ENCODE measurements at regions not wholly inside any gene's neighbourhood (a gene's known extent, or its start where the extent isn't known, plus 50 kb on each side); places are given as distances from the start of the nearest gene placed in this dataset.
A peak's percentile ranks its signal among the peaks of the same experiment; 100 is the strongest.

GRCh38 chr3:74331711-74332110 is 282.7 kb downstream of the CNTN3 start:
- ATAC-seq: no peak
- no peak for FAIRE-seq
- H3K9me3 ChIP-seq: no peaks in the 10 kb centered on the region
- no peak overlapping the region for H3K27ac ChIP-seq
- H3K4me1 ChIP-seq: no peaks in the 10 kb centered on the region
- POLR2A ChIA-PET: no interaction called here
- WGBS (ENCODE audit: missing lambda C conversion rate): 0% methylated on average over 2 of the region's 2 CpGs
- H3K4me2 ChIP-seq: no peak overlapping the region
- no peak for DNase-seq (ENCODE audit: low read depth in 1 of 2, low spot score in 1 of 2)
- CTCF ChIA-PET: no interaction called here
- TF ChIP-seq RARB (CRISPR knock-in tag; IDR thresholded peaks at IDR 0.05) (no peak), MAX (IDR thresholded peaks at IDR 0.05) (no peak), MAFK (IDR thresholded peaks at IDR 0.05; ENCODE audit: partially characterized antibody) (no peak), BCL3 (IDR thresholded peaks at IDR 0.05) (no peak), BHLHE40 (IDR thresholded peaks at IDR 0.05; ENCODE audit: low read depth, low read length) (no peak)
- H3K4me3 ChIP-seq: no peak overlapping the region

GRCh38 chr3:74329096-74329495 is 285.4 kb downstream of the CNTN3 start:
- H3K4me3 ChIP-seq: no peak overlapping the region
- ChIA-PET POLR2A (no interaction called here), CTCF (no interaction called here)
- H3K9me3 ChIP-seq: no peaks in the 10 kb centered on the region
- TF ChIP-seq HOXB13 (CRISPR knock-in tag; IDR thresholded peaks at IDR 0.05; ENCODE audit: low read depth) (no peak), HOXB5 (CRISPR knock-in tag; IDR thresholded peaks at IDR 0.05) (no peak), RNF2 (IDR thresholded peaks at IDR 0.05; ENCODE audit: borderline replicate concordance, low read depth) (no peak), POLR2A (IDR thresholded peaks at IDR 0.05; ENCODE audit: low read length) (no peak), BCL3 (IDR thresholded peaks at IDR 0.05) (no peak), CEBPB (IDR thresholded peaks at IDR 0.05) (no peak), JUNB (IDR thresholded peaks at IDR 0.05) (no peak)
- H3K27ac ChIP-seq: no peak overlapping the region
- H3K4me2 ChIP-seq: no peak overlapping the region
- ATAC-seq (no peak), DNase-seq (ENCODE audit: low read depth in 1 of 2, low spot score in 1 of 2) (no peak), FAIRE-seq (no peak)
- no peaks in the 10 kb centered on the region for H3K4me1 ChIP-seq

GRCh38 chr3:74328435-74328834 is 286.0 kb downstream of the CNTN3 start:
- no peaks in the 10 kb centered on the region for H3K4me1 ChIP-seq
- DNase-seq (ENCODE audit: low read depth in 1 of 2, low spot score in 1 of 2): no peak
- ChIA-PET CTCF (no interaction called here), POLR2A (no interaction called here)
- no peak for FAIRE-seq
- no peak overlapping the region for H3K4me2 ChIP-seq
- no peaks in the 10 kb centered on the region for H3K9me3 ChIP-seq
- 0% methylated on average over 2 of the region's 2 CpGs for WGBS (ENCODE audit: missing lambda C conversion rate)
- no peak for ATAC-seq
- TF ChIP-seq MAFK (IDR thresholded peaks at IDR 0.05; ENCODE audit: partially characterized antibody) (peak; percentile 76), ZNF302 (CRISPR knock-in tag; IDR thresholded peaks at IDR 0.05) (no peak), REST (IDR thresholded peaks at IDR 0.05) (no peak), CEBPB (IDR thresholded peaks at IDR 0.05) (no peak), ELK1 (IDR thresholded peaks at IDR 0.05; ENCODE audit: low read depth, low read length) (no peak)
- no peak overlapping the region for H3K4me3 ChIP-seq
- no peak overlapping the region for H3K27ac ChIP-seq
